H1 (cell line): ENCODE measurements at regions not wholly inside any gene's neighbourhood (a gene's known extent, or its start where the extent isn't known, plus 50 kb on each side); places are given as distances from the start of the nearest gene placed in this dataset.

Experiments
- CTCF ChIA-PET: fragments of 300-600 bp; sonication (Branson Sonifier 250); formaldehyde crosslinking; loops from one replicate; lab custom pipeline; 2021; ENCODE audit not compliant: partially characterized antibody; lab: Charles Lee
- POLR2A ChIA-PET: fragments of 300-600 bp; sonication (Branson Sonifier 250); formaldehyde crosslinking; loops from one replicate; lab custom pipeline; 2021; ENCODE audit warnings: inconsistent platforms; ENCODE audit not compliant: partially characterized antibody; lab: Charles Lee
- DNase-seq, 2 experiments: peaks; one replicate each; pipeline versions ENCODE4 v3.0.0 to v3.0.0-alpha.2; 2010 to 2022; ENCODE audit warnings: low spot score in 2 of 2, low read depth in 1 of 2, mixed read lengths in 1 of 2
- FAIRE-seq: peaks from 2 replicates; lab custom pipeline; 2011; peaks lifted over from hg19 to GRCh38; lab: Jason Lieb, UNC
- H2AFZ ChIP-seq: 2 replicates; pipeline ENCODE4 v1.8.1; 2012; ENCODE audit warnings: low read length, inconsistent platforms
- H2AK5ac ChIP-seq: 2 replicates; pipeline ENCODE4 v1.6.1; 2013; ENCODE audit warnings: low read depth, low read length
- H2BK120ac ChIP-seq: replicated peaks from 2 replicates; pipeline ENCODE3; 2013; ENCODE audit warnings: low read depth, low read length, inconsistent platforms
- H2BK12ac ChIP-seq: 2 replicates; pipeline ENCODE4 v1.6.1; 2013; ENCODE audit warnings: low read depth, low read length
- H2BK15ac ChIP-seq: 2 replicates; pipeline ENCODE4 v1.6.1; 2013; ENCODE audit warnings: low read length
- H2BK20ac ChIP-seq: 2 replicates; pipeline ENCODE4 v1.6.1; 2013; ENCODE audit warnings: low read length
- H2BK5ac ChIP-seq: 2 replicates; pipeline ENCODE4 v1.6.1; 2013; ENCODE audit warnings: low read depth, low read length
- H3K14ac ChIP-seq: 2 replicates; pipeline ENCODE4 v1.6.1; 2013; ENCODE audit warnings: inconsistent platforms; ENCODE audit not compliant: insufficient read length
- H3K18ac ChIP-seq: 2 replicates; pipeline ENCODE4 v1.6.1; 2013; ENCODE audit warnings: low read length; ENCODE audit errors: extremely low read depth
- H3K23ac ChIP-seq: 2 replicates; pipeline ENCODE4 v1.6.1; 2013; ENCODE audit warnings: inconsistent platforms; ENCODE audit not compliant: insufficient read length
- H3K23me2 ChIP-seq: 2 replicates; pipeline ENCODE4 v1.6.1; 2013; ENCODE audit warnings: low read depth, low read length
- H3K27ac ChIP-seq: 2 replicates; pipeline ENCODE4 v1.6.1; 2011; ENCODE audit warnings: low read depth, low read length, inconsistent platforms
- H3K27me3 ChIP-seq, 4 experiments: replicated peaks in 1 of 4; 1 replicate in 1 of 4; 2 replicates in 3 of 4; pipeline versions ENCODE4 v1.6.1 to v1.8.1; 2011 to 2013; ENCODE audit warnings: low read length in 3 of 4, mild to moderate bottlenecking in 3 of 4, inconsistent platforms in 2 of 4, mixed read lengths in 2 of 4, moderate library complexity in 1 of 4; ENCODE audit not compliant: control insufficient read depth in 3 of 4, insufficient read depth in 3 of 4; ENCODE audit errors: extremely low read depth in 1 of 4
- H3K36me3 ChIP-seq, 4 experiments: 2 replicates each; pipeline versions ENCODE4 v1.6.1 to v1.8.1; 2011 to 2013; ENCODE audit warnings: mild to moderate bottlenecking in 4 of 4, low read length in 3 of 4, moderate library complexity in 2 of 4, control low read depth in 1 of 4, inconsistent platforms in 1 of 4; ENCODE audit not compliant: insufficient read depth in 4 of 4, control insufficient read depth in 2 of 4
- H3K4ac ChIP-seq: replicated peaks from 2 replicates; pipeline ENCODE3; 2013; ENCODE audit warnings: low read length, low read depth, mixed read lengths, inconsistent platforms; ENCODE audit not compliant: insufficient read length
- H3K4me1 ChIP-seq, 4 experiments: replicated peaks in 1 of 4; 1 replicate in 1 of 4; 2 replicates in 3 of 4; pipeline versions ENCODE4 v1.6.1 to v1.8.1; 2011 to 2013; ENCODE audit warnings: low read length in 3 of 4, inconsistent platforms in 2 of 4, mixed read lengths in 1 of 4; ENCODE audit not compliant: insufficient read depth in 4 of 4, control insufficient read depth in 3 of 4
- H3K4me2 ChIP-seq, 2 experiments: 2 replicates each; pipeline versions ENCODE4 v1.6.1 to v1.8.1; 2011 to 2013; ENCODE audit warnings: low read depth in 2 of 2, low read length in 2 of 2, control low read depth in 1 of 2, inconsistent platforms in 1 of 2, mild to moderate bottlenecking in 1 of 2; ENCODE audit not compliant: insufficient read depth in 1 of 2
- H3K4me3 ChIP-seq, 4 experiments: fragments of 200-600, 300-600 bp in 1 of 4; sonication (generic), shearing (Covaris generic), sonication (Bioruptor Twin) in 1 of 4; 2 replicates each; pipeline versions ENCODE4 v1.5.1 to v1.8.1; 2011 to 2016; ENCODE audit warnings: low read length in 4 of 4, low read depth in 3 of 4, control low read depth in 2 of 4, inconsistent platforms in 2 of 4, mild to moderate bottlenecking in 2 of 4, mixed read lengths in 1 of 4, moderate library complexity in 1 of 4; ENCODE audit not compliant: insufficient read depth in 2 of 4; ENCODE audit errors: extremely low read depth in 1 of 4
- H3K56ac ChIP-seq: replicated peaks from 2 replicates; pipeline ENCODE3; 2013; ENCODE audit warnings: low read depth, mild to moderate bottlenecking, mixed read lengths, low read length, inconsistent platforms; ENCODE audit not compliant: insufficient read length
- H3K79me1 ChIP-seq: 2 replicates; pipeline ENCODE4 v1.6.1; 2013; ENCODE audit warnings: low read depth, low read length, control low read depth
- H3K79me2 ChIP-seq, 2 experiments: 2 replicates each; pipeline versions ENCODE4 v1.6.1 to v1.8.1; 2012 to 2013; ENCODE audit warnings: low read length in 2 of 2, mild to moderate bottlenecking in 2 of 2, inconsistent platforms in 1 of 2; ENCODE audit not compliant: insufficient read depth in 2 of 2, control insufficient read depth in 1 of 2
- H3K9ac ChIP-seq, 4 experiments: replicated peaks in 1 of 4; 1 replicate in 1 of 4; 2 replicates in 3 of 4; pipeline versions ENCODE4 v1.6.1 to v1.8.1; 2011 to 2013; ENCODE audit warnings: low read depth in 3 of 4, low read length in 3 of 4, control low read depth in 2 of 4, mild to moderate bottlenecking in 2 of 4, moderate library complexity in 2 of 4, inconsistent platforms in 1 of 4; ENCODE audit errors: extremely low read depth in 1 of 4
- H3K9me3 ChIP-seq, 2 experiments: 2 replicates each; pipeline versions ENCODE4 v1.6.1 to v1.8.1; 2012 to 2013; ENCODE audit warnings: mild to moderate bottlenecking in 2 of 2, moderate library complexity in 2 of 2, control low read depth in 1 of 2, inconsistent platforms in 1 of 2, low read depth in 1 of 2, low read length in 1 of 2, mixed read lengths in 1 of 2; ENCODE audit not compliant: insufficient read depth in 2 of 2
- H4K20me1 ChIP-seq, 2 experiments: replicated peaks in 1 of 2; 2 replicates each; pipeline versions ENCODE3 to v1.8.1; 2011 to 2013; ENCODE audit warnings: inconsistent platforms in 2 of 2, low read length in 2 of 2, mild to moderate bottlenecking in 1 of 2; ENCODE audit not compliant: insufficient read depth in 2 of 2, control insufficient read depth in 1 of 2
- H4K5ac ChIP-seq: 2 replicates; pipeline ENCODE4 v1.6.1; 2013; ENCODE audit warnings: low read length, low read depth, mixed read lengths, inconsistent platforms; ENCODE audit not compliant: insufficient read length
- H4K8ac ChIP-seq: 2 replicates; pipeline ENCODE4 v1.8.0; 2013; ENCODE audit warnings: mild to moderate bottlenecking, moderate library complexity, low read length, inconsistent platforms; ENCODE audit not compliant: insufficient read depth; ENCODE audit errors: extremely low read depth
- H4K91ac ChIP-seq: replicated peaks from 2 replicates; pipeline ENCODE3; 2013; ENCODE audit warnings: low read length, mixed read lengths, inconsistent platforms; ENCODE audit not compliant: insufficient read length
- CEBPB ChIP-seq: IDR thresholded peaks from 2 replicates; pipeline ENCODE4 v1.6.1; 2012; ENCODE audit warnings: low read depth, low read length
- CREB1 ChIP-seq: IDR thresholded peaks from 2 replicates; pipeline ENCODE4 v1.6.1; 2012; ENCODE audit warnings: inconsistent platforms
- CTBP2 ChIP-seq: IDR thresholded peaks from 2 replicates; pipeline ENCODE4 v1.7.0; 2011; ENCODE audit warnings: borderline replicate concordance, mild to moderate bottlenecking, moderate library complexity, mixed read lengths, low read length; ENCODE audit not compliant: insufficient read depth, insufficient read length
- EZH2 ChIP-seq: fragments of 200-600 bp; sonication (generic); IDR thresholded peaks from 2 replicates; pipeline ENCODE4 v1.7.1; 2012; ENCODE audit warnings: low read depth, mild to moderate bottlenecking, moderate library complexity, low read length, inconsistent platforms; ENCODE audit not compliant: severe bottlenecking
- KDM1A ChIP-seq: fragments of 200-600, 300-600 bp; sonication (generic); IDR thresholded peaks from 2 replicates; pipeline ENCODE4 v1.7.1; 2016; ENCODE audit warnings: mild to moderate bottlenecking, low read length, borderline replicate concordance
- KDM5A ChIP-seq: fragments of 200-600 bp; IDR thresholded peaks from 2 replicates; pipeline ENCODE4 v1.7.1; 2012; ENCODE audit warnings: mild to moderate bottlenecking, low read length, inconsistent platforms, mixed read lengths
- MAFK ChIP-seq: IDR thresholded peaks from 2 replicates; pipeline ENCODE4 v1.6.1; 2012; ENCODE audit warnings: low read depth, mild to moderate bottlenecking, improper control_type of control experiment, low read length
- NANOG ChIP-seq: IDR thresholded peaks from 2 replicates; pipeline ENCODE4 v1.6.1; 2011; ENCODE audit warnings: low read length, low read depth, mild to moderate bottlenecking, inconsistent platforms; ENCODE audit not compliant: insufficient read depth, poor library complexity, severe bottlenecking
- POLR2A ChIP-seq, 2 experiments: IDR thresholded peaks; 1 replicate in 1 of 2; 2 replicates in 1 of 2; pipeline ENCODE4 v1.6.1; 2011; ENCODE audit warnings: low read depth in 2 of 2, low read length in 2 of 2, mild to moderate bottlenecking in 2 of 2; ENCODE audit errors: control extremely low read depth in 1 of 2
- POU5F1 ChIP-seq: IDR thresholded peaks from 2 replicates; pipeline ENCODE4 v1.6.1; 2011; ENCODE audit warnings: low read depth, mild to moderate bottlenecking, low read length, moderate library complexity
- RBBP5 ChIP-seq: IDR thresholded peaks from 2 replicates; pipeline ENCODE4 v1.7.1; 2012; ENCODE audit warnings: low read depth, mild to moderate bottlenecking, inconsistent platforms, low read length, moderate library complexity, borderline replicate concordance
- RXRA ChIP-seq: IDR thresholded peaks from 2 replicates; pipeline ENCODE4 v1.6.1; 2011; ENCODE audit warnings: low read depth, mild to moderate bottlenecking, low read length, moderate library complexity; ENCODE audit not compliant: insufficient read depth
- SRF ChIP-seq: IDR thresholded peaks from 2 replicates; pipeline ENCODE4 v1.6.1; 2011; ENCODE audit warnings: mild to moderate bottlenecking, low read depth, low read length, moderate library complexity
- TCF12 ChIP-seq: IDR thresholded peaks from 2 replicates; pipeline ENCODE4 v1.6.1; 2011; ENCODE audit warnings: low read depth, mild to moderate bottlenecking, low read length
- WGBS, 2 experiments: shearing (Covaris generic) in 1 of 2; methylation state at CpG; one replicate each; pipeline versions ENCODE4 v1.1.6 to v1.1.7; 2013 to 2015; ENCODE audit warnings: low lambda C conversion rate in 2 of 2, mixed read lengths in 2 of 2, inconsistent platforms in 1 of 2, low coverage in 1 of 2, missing lambda C conversion rate in 1 of 2; ENCODE audit not compliant: insufficient replicate concordance in 2 of 2, insufficient coverage in 1 of 2, insufficient read length in 1 of 2; ENCODE audit errors: extremely low coverage in 1 of 2, missing lambda C conversion rate in 1 of 2; 5-methylcytosine and 5-hydroxymethylcytosine counted together
- TF ChIP-seq, protein P1 (sequence below): IDR thresholded peaks from 2 replicates; pipeline ENCODE4 v1.6.1; 2012; ENCODE audit warnings: inconsistent platforms

DNA sequence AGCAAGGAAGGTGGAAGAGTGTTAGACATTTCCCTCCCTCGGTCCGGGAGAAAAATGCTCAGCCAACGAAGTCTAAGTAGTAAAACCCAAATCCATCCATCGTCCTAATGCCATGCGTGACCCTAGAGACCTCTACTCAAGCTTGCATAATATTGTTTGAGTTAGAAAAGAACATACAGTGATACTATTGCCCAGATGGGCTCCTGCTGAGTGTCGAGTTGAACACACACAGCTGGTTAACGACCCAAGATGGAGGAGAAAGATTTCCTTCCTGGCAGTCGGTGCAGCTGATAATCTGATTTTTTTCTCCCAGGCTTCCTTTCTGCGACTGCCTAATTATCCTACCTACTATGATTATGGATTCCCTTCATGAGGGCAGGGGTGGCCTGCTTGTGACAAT is 164.4 kb upstream of the KCNG1 start:
- Histone ChIP-seq H3K27me3 (no peaks in the 10 kb centered on the region), H4K91ac (no peak overlapping the region), H3K23me2 (no peaks in the 10 kb centered on the region; the same call in 1 of the 2 replicates), H3K4ac (no peak overlapping the region), H3K18ac (no peak overlapping the region), H3K14ac (no peak overlapping the region), H4K8ac (no peak overlapping the region), H2BK120ac (no peak overlapping the region), H3K4me3 (no peak overlapping the region), H3K4me2 (no peak overlapping the region), H3K79me2 (no peaks in the 10 kb centered on the region), H3K9ac (no peak overlapping the region), H2BK15ac (no peak overlapping the region), H2BK12ac (no peak overlapping the region), H3K79me1 (no peaks in the 10 kb centered on the region), H2BK5ac (no peak overlapping the region), H3K56ac (no peak overlapping the region), H4K5ac (no peak overlapping the region), H3K9me3 (no peaks in the 10 kb centered on the region), H2BK20ac (no peak overlapping the region), H2AFZ (no peak overlapping the region), H3K4me1 (peaks cover 0 to 3% (median 0%) of the 10 kb centered on the region in 4 experiments; a peak in 1 of 7 replicates), H2AK5ac (no peak overlapping the region), H3K23ac (no peak overlapping the region), H3K27ac (no peak overlapping the region), H4K20me1 (no peaks in the 10 kb centered on the region), H3K36me3 (no peaks in the 10 kb centered on the region)
- TF ChIP-seq, protein P1, sequence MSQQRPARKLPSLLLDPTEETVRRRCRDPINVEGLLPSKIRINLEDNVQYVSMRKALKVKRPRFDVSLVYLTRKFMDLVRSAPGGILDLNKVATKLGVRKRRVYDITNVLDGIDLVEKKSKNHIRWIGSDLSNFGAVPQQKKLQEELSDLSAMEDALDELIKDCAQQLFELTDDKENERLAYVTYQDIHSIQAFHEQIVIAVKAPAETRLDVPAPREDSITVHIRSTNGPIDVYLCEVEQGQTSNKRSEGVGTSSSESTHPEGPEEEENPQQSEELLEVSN, result no peak
- no peak for TF ChIP-seq NANOG
- TF ChIP-seq CTBP2, result no peak
- no peak for TF ChIP-seq CEBPB
- TF ChIP-seq EZH2, result no peak
- no peak for TF ChIP-seq POLR2A (IDR thresholded peaks at IDR 0.05; ENCODE audit: control extremely low read depth in 1 of 2, low read depth in 2 of 2, low read length in 2 of 2)
- TF ChIP-seq MAFK, result no peak
- TF ChIP-seq CREB1, result no peak
- TF ChIP-seq POU5F1, result no peak
- TF ChIP-seq RXRA, result no peak
- TF ChIP-seq KDM1A, result no peak
- no peak for TF ChIP-seq RBBP5
- no peak for TF ChIP-seq TCF12
- no peak for TF ChIP-seq KDM5A
- no peak for TF ChIP-seq SRF
- ChIA-PET CTCF (no interaction called here), POLR2A (no interaction called here)
- DNase-seq (no peak), FAIRE-seq (no peak)
- 88% methylated on average over 9 of the region's 9 CpGs; no CpG with 5 or more reads in 1 of the 2 experiments for WGBS, 2 experiments
